Esophagus muscularis mucosa (tissue), 4 donors: ENCODE measurements at regions not wholly inside any gene's neighbourhood (a gene's known extent, or its start where the extent isn't known, plus 50 kb on each side); places are given as distances from the start of the nearest gene placed in this dataset.

ENCODE experiments used
- DNase-seq: peaks from one replicate; pipeline ENCODE4 v3.0.0-alpha.2; 2017; ENCODE audit errors: extremely low spot score
- H3K27ac ChIP-seq, 4 donors: fragments of 200-600 bp; sonication (generic); replicated peaks in 1 of 4; 1 replicate in 3 of 4; 2 replicates in 1 of 4; pipeline ENCODE4 v1.5.1; 2016 to 2019; ENCODE audit warnings: mild to moderate bottlenecking in 1 of 4
- H3K27me3 ChIP-seq, 4 donors: fragments of 200-600 bp; sonication (generic); one replicate each; pipeline versions ENCODE4 v1.5.1 to v1.6.0; 2016 to 2019
- H3K36me3 ChIP-seq, 4 donors: fragments of 200-600 bp; sonication (generic); one replicate each; pipeline ENCODE4 v1.5.1; 2016 to 2019
- H3K4me1 ChIP-seq, 4 donors: fragments of 200-600 bp; sonication (generic); one replicate each; pipeline ENCODE4 v1.5.1; 2016 to 2019
- H3K4me3 ChIP-seq, 4 donors: fragments of 200-600 bp; sonication (generic); 1 replicate in 2 of 4; 2 replicates in 2 of 4; pipeline ENCODE4 v1.5.1; 2016 to 2019; ENCODE audit warnings: mild to moderate bottlenecking in 4 of 4, moderate library complexity in 1 of 4
- H3K9me3 ChIP-seq, 4 donors: fragments of 200-600 bp; sonication (generic); 1 replicate in 3 of 4; 2 replicates in 1 of 4; pipeline ENCODE4 v1.5.1; 2016 to 2019
- EP300 ChIP-seq: sonication (generic); formaldehyde crosslinking; IDR thresholded peaks from one replicate; pipeline ENCODE4 v1.6.1; 2017; ENCODE audit warnings: antibody characterized with exemption
- POLR2A ChIP-seq: fragments of 450-650 bp; IDR thresholded peaks from one replicate; pipeline ENCODE4 v1.6.1; 2017; ENCODE audit warnings: antibody characterized with exemption, moderate library complexity, mild to moderate bottlenecking, low read depth
- POLR2AphosphoS5 ChIP-seq, 2 donors: sonication (generic); formaldehyde crosslinking; IDR thresholded peaks; one replicate each; pipeline ENCODE4 v1.6.1; 2017; ENCODE audit warnings: antibody characterized with exemption in 2 of 2
- WGBS: methylation state at CpG from one replicate; pipeline ENCODE4 v1.1.5; 2018; 5-methylcytosine and 5-hydroxymethylcytosine counted together
- intact Hi-C: fragments of 100-400 bp; cut with DNase I; formaldehyde crosslinking; loops from one replicate; pipeline ENCODE4 v1.15.1; 2023
- TF ChIP-seq, protein P1 (sequence below), 3 experiments: fragments of 200-600 bp in 2 of 3; fragments of 450-650 bp in 1 of 3; sonication (generic) in 2 of 3; IDR thresholded peaks; one replicate each; pipeline ENCODE4 v1.5.1; 2017 to 2019; ENCODE audit warnings: antibody characterized with exemption in 3 of 3, mild to moderate bottlenecking in 2 of 3, moderate library complexity in 1 of 3

DNA sequence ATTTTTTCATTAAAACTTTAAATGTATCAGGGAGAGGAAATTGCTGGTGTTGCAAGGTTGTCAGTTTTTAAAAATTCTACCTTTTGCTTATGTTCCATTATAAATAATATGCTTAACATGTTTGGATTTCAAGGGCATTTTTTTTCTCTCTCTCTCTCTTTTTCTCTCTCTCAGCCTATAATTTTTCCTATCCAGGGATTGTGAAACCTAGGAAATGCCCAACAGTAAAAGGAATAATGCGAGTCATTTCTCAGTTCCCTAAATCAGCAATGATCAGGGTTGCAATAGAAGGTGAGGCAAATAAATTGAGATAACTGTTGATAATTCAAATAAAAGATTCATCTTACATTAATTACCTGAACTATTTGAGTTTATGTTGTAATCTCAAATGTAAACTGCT lies 53.2 kb upstream of the IFNGR1 start:
- intact Hi-C loops, result loop anchor here (2.0 kb wide), 1 partner anchor 368 kb away; no protein-coding TSS in a partner anchor

DNA sequence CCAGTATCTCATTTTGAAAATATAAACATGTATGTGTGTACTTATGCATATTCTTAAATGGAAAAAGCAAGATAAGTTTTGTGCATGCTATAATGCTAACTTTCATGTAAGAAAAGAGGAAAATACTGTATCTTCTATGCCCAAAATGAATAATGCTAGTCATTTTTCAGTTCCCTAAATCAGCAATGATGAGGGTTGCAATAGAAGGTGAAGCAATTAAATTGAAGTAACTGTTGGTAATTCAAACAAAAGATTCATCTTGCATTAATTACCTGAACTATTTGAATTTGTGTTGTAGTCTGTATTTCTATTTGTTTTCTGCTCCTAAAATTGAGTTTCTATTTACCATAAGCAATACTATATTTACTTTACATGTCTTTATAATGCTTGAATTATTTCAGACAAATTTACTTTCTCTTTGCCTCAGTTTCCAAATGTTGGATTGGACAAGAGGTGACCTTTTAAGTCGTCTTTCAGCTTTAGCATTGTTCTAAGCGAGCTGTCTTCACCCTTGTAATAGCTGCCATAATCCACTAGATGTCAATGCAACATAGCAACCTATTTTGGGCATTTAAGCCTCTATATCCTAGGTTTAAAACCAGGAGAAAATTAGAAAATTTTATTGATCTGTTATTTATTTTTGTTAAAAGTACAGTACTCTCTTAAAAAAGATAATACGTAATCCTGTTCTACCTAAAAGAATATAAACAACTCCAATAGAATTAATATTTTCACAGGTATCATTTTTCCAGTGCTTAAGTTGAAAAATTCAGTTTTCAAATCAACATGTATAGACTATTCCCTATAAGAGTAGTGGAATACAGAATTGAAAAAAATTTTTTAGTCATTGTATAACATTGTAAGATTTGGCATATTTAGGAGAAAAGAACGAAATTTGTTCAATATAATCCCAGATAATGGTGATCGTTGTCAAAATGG lies 52.3 kb upstream of the IFNGR1 start:
- DNase-seq, result no peak
- 33% methylated on average over 5 of the region's 5 CpGs for WGBS
- no peak overlapping the region for H3K4me3 ChIP-seq
- H3K36me3 ChIP-seq, result no peaks in the 10 kb centered on the region
- TF ChIP-seq, protein P1, sequence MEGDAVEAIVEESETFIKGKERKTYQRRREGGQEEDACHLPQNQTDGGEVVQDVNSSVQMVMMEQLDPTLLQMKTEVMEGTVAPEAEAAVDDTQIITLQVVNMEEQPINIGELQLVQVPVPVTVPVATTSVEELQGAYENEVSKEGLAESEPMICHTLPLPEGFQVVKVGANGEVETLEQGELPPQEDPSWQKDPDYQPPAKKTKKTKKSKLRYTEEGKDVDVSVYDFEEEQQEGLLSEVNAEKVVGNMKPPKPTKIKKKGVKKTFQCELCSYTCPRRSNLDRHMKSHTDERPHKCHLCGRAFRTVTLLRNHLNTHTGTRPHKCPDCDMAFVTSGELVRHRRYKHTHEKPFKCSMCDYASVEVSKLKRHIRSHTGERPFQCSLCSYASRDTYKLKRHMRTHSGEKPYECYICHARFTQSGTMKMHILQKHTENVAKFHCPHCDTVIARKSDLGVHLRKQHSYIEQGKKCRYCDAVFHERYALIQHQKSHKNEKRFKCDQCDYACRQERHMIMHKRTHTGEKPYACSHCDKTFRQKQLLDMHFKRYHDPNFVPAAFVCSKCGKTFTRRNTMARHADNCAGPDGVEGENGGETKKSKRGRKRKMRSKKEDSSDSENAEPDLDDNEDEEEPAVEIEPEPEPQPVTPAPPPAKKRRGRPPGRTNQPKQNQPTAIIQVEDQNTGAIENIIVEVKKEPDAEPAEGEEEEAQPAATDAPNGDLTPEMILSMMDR (IDR thresholded peaks at IDR 0.05), result peak; percentile 83 to 93 (median 92)
- TF ChIP-seq EP300, result no peak
- intact Hi-C loops, result loop anchor here (2.0 kb wide), 1 partner anchor 369 kb away; no protein-coding TSS in a partner anchor
- no peaks in the 10 kb centered on the region for H3K9me3 ChIP-seq
- no peaks in the 10 kb centered on the region for H3K27me3 ChIP-seq
- peaks cover 0 to 6% (median 0%) of the 10 kb centered on the region in 4 donors for H3K4me1 ChIP-seq
- no peak overlapping the region for H3K27ac ChIP-seq

More for the DNA sequence above, 53.2 kb upstream of the IFNGR1 start:
- Histone ChIP-seq H3K27me3 (no peaks in the 10 kb centered on the region), H3K9me3 (no peaks in the 10 kb centered on the region), H3K4me1 (peaks cover 0 to 6% (median 0%) of the 10 kb centered on the region in 4 donors), H3K27ac (no peak overlapping the region), H3K36me3 (no peaks in the 10 kb centered on the region), H3K4me3 (no peak overlapping the region)
- TF ChIP-seq EP300 (no peak), POLR2AphosphoS5 (IDR thresholded peaks at IDR 0.05) (no peak)
- no peak for DNase-seq
- 82% methylated on average over 1 of the region's 1 CpG for WGBS

DNA sequence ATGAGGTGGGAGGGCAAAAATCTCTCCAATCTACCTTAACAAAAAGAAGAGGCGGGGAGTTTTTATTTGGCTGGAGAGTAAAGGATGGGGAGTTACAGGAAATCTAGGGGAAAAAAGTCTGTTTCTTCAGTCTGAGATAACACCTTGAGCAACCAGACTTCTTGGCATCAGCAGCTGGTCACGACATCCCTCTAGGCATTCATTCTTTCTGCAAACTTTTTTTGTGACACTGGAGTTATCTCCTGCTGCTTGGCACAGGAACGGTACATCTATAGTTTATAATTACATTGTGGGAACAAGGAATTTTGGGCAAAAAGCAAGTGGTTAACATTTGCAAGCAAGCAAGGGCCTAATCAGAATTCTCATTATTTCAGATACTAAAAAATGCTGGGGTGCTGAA lies 50.6 kb upstream of the IFNGR1 start:
- WGBS, result 84% methylated on average over 3 of the region's 3 CpGs
- intact Hi-C loops, result loop anchor here (5.0 kb wide), 1 partner anchor 47 kb away; no protein-coding TSS in a partner anchor
- DNase-seq, result no peak
- H3K27ac ChIP-seq, result no peak overlapping the region
- H3K9me3 ChIP-seq, result no peaks in the 10 kb centered on the region
- peaks cover 4 to 21% (median 7%) of the 10 kb centered on the region in 4 donors for H3K4me1 ChIP-seq
- H3K4me3 ChIP-seq, result no peak overlapping the region
- H3K36me3 ChIP-seq, result no peaks in the 10 kb centered on the region
- no peaks in the 10 kb centered on the region for H3K27me3 ChIP-seq
- TF ChIP-seq POLR2A (no peak), POLR2AphosphoS5 (IDR thresholded peaks at IDR 0.05) (no peak), EP300 (no peak)
- TF ChIP-seq, protein P1 (IDR thresholded peaks at IDR 0.05), result no peak

DNA sequence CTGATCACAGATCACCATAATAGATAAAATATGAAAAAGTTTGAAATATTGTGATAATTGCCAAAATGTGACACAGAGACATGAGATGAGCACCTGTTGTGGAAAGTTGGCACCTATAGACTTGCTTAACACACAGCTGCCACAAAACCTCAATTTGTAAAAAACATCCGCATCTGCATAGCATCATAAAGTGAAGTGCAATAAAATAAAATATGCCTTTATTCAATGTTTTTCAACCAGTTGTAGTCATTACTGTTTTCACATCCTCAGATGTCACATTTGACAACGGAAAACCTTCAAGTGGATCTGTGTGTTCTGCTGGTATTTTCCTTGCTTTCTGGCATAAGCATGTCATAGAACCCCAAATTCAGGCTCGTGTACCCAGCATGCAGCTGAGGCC lies 50.2 kb upstream of the IFNGR1 start:
- no peak for TF ChIP-seq POLR2A
- no peaks in the 10 kb centered on the region for H3K36me3 ChIP-seq
- H3K9me3 ChIP-seq, result no peaks in the 10 kb centered on the region
- H3K4me1 ChIP-seq, result peaks cover 4 to 22% (median 7%) of the 10 kb centered on the region in 4 donors
- no peak overlapping the region for H3K4me3 ChIP-seq
- no peaks in the 10 kb centered on the region for H3K27me3 ChIP-seq
- WGBS, result 89% methylated on average over 3 of the region's 3 CpGs
- intact Hi-C loops, result loop anchor here (5.0 kb wide), 1 partner anchor 48 kb away; no protein-coding TSS in a partner anchor
- no peak for DNase-seq
- H3K27ac ChIP-seq, result no peak overlapping the region
